HL-60 (cell line): ENCODE measurements at regions not wholly inside any gene's neighbourhood (a gene's known extent, or its start where the extent isn't known, plus 50 kb on each side); places are given as distances from the start of the nearest gene placed in this dataset.

Experiments used
- DNase-seq, 2 experiments: peaks; one replicate each; pipeline ENCODE4 v3.0.0-alpha.2; 2010 to 2020; ENCODE audit warnings: low read depth in 1 of 2, low spot score in 1 of 2
- H3K27ac ChIP-seq: fragments of 250-450 bp; sonication (Bioruptor Pico); replicated peaks from 2 replicates; pipeline ENCODE4 v1.5.1; 2020; ENCODE audit warnings: mild to moderate bottlenecking, moderate library complexity
- H3K27me3 ChIP-seq: fragments of 250-450 bp; sonication (Bioruptor Pico); 2 replicates; pipeline ENCODE4 v1.5.1; 2021; ENCODE audit warnings: mild to moderate bottlenecking, moderate library complexity; ENCODE audit not compliant: insufficient read depth, poor library complexity, severe bottlenecking
- H3K4me3 ChIP-seq: replicated peaks from 2 replicates; pipeline ENCODE4 v1.5.1; 2011; ENCODE audit warnings: mild to moderate bottlenecking, control low read depth, low read length; ENCODE audit not compliant: insufficient read depth
- CTCF ChIP-seq: IDR thresholded peaks from one replicate; pipeline ENCODE4 v1.5.1; 2011; ENCODE audit warnings: low read length, control low read depth, inconsistent platforms; ENCODE audit not compliant: insufficient read depth
- GABPA ChIP-seq: IDR thresholded peaks from 2 replicates; pipeline ENCODE4 v1.6.1; 2012; ENCODE audit warnings: low read depth
- POLR2AphosphoS5 ChIP-seq: IDR thresholded peaks from 2 replicates; pipeline ENCODE4 v1.6.1; 2012; ENCODE audit warnings: low read depth
- REST ChIP-seq: IDR thresholded peaks from 2 replicates; pipeline ENCODE4 v1.6.1; 2012; ENCODE audit warnings: low read depth; ENCODE audit not compliant: insufficient replicate concordance
- SPI1 ChIP-seq: IDR thresholded peaks from 2 replicates; pipeline ENCODE4 v1.6.1; 2012; ENCODE audit warnings: low read depth, mild to moderate bottlenecking, borderline replicate concordance

GRCh38 chr21:23624281-23624680, 1983.0 kb downstream of the MRPL39 start:
- Histone ChIP-seq H3K27ac (no peak overlapping the region), H3K4me3 (no peak overlapping the region), H3K27me3 (no peaks in the 10 kb centered on the region)
- DNase-seq = no peak
- TF ChIP-seq REST (no peak), SPI1 (no peak), CTCF (no peak), POLR2AphosphoS5 (no peak), GABPA (no peak)

- no peak for TF ChIP-seq POLR2AphosphoS5
- TF ChIP-seq SPI1 = no peak
- no peak for TF ChIP-seq GABPA
- no peak for TF ChIP-seq REST
- TF ChIP-seq CTCF = no peak
- DNase-seq = no peak
- Histone ChIP-seq H3K4me3 (no peak overlapping the region), H3K27ac (no peak overlapping the region), H3K27me3 (no peaks in the 10 kb centered on the region)
Observed at GRCh38 chr21:23613014-23613413, 1994.3 kb downstream of the MRPL39 start.

GRCh38 chr21:23612210-23612609, 1995.1 kb downstream of the MRPL39 start:
- Histone ChIP-seq H3K27ac (no peak overlapping the region), H3K4me3 (no peak overlapping the region), H3K27me3 (no peaks in the 10 kb centered on the region)
- DNase-seq = no peak
- TF ChIP-seq REST (no peak), GABPA (no peak), SPI1 (no peak), POLR2AphosphoS5 (no peak), CTCF (no peak)
